ENCODE measurements at regions not wholly inside any gene's neighbourhood (a gene's known extent, or its start where the extent isn't known, plus 50 kb on each side); places are given as distances from the start of the nearest gene placed in this dataset.

DNA sequence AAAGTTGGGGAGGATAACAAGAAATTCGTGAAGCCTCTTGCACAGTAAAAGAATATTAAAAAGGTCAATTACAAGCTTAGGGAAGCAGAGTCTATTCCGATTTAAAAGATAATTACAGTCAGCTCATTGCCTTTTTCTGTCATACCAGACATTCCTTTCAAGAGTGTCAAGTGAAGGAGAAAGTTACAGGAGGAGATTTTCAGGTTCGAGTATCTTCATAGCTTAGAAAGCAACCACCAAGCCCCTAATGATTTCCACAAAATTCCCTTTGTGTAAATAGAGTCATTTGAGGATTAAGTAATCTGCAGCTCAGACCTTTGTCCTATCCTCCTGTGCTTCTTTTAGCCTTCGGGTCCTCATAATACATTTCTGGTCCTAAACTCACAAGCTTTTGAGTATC is 414.9 kb downstream of the CDH2 start:
- no peak for FAIRE-seq
- POLR2A ChIA-PET = interaction anchor here (0.6 kb wide), 1 partner anchor 148 kb away, joined by 3 read pairs; no protein-coding TSS in a partner anchor
- no TSS peak for BruUV-seq (replicated peaks)
- CTCF ChIA-PET = interaction anchor here (2.5 kb wide), 1 partner anchor 12 kb away, joined by 7 read pairs; no protein-coding TSS in a partner anchor
- no peaks in the 10 kb centered on the region for H3K79me2 ChIP-seq (ENCODE audit: control insufficient read depth, insufficient read depth, low read length)
- WGBS (ENCODE audit: insufficient coverage, insufficient replicate concordance, low lambda C conversion rate, missing lambda C conversion rate) = 7% methylated on average over 4 of the region's 4 CpGs
- H3K27me3 ChIP-seq (replicated peaks in 1 of 2; ENCODE audit: control insufficient read depth in 2 of 2, insufficient read depth in 2 of 2, low read length in 1 of 2) = no peaks in the 10 kb centered on the region
- H3K27ac ChIP-seq (ENCODE audit: control insufficient read depth, insufficient read depth) = no peak overlapping the region
- no peak overlapping the region for H3K4me2 ChIP-seq (ENCODE audit: control insufficient read depth, insufficient read depth)
- in situ Hi-C loops (cut with MboI) (no loop called here), intact Hi-C loops (cut with micrococcal nuclease; ENCODE audit: unreplicated experiment) (no loop called here)
- H3K9ac ChIP-seq (ENCODE audit: control insufficient read depth, insufficient read depth, low read length) = no peak overlapping the region
- ATAC-seq = no peak
- no peak for DNase-seq (ENCODE audit: low read depth, low spot score)
- SMC1A ChIA-PET (ENCODE audit: uncharacterized antibody, unreplicated experiment) = interaction anchor here (0.7 to 1.1 kb wide), 2 partner anchors 18 to 28 kb away, joined by 3 to 4 read pairs; no protein-coding TSS in a partner anchor
- H4K20me1 ChIP-seq (ENCODE audit: control insufficient read depth, insufficient read depth) = no peaks in the 10 kb centered on the region
- RAD21 ChIA-PET (ENCODE audit: unreplicated experiment) = interaction anchor here (1.0 to 1.3 kb wide), 2 partner anchors 12 to 13 kb away, joined by 3 to 4 read pairs; no protein-coding TSS in a partner anchor
- no peaks in the 10 kb centered on the region for H3K4me1 ChIP-seq (ENCODE audit: control insufficient read depth, insufficient read depth, low read length)
- no peaks in the 10 kb centered on the region for H3K36me3 ChIP-seq (ENCODE audit: control insufficient read depth in 2 of 2, insufficient read depth in 2 of 2, low read length in 1 of 2)
- H2AFZ ChIP-seq (ENCODE audit: control insufficient read depth, low read depth, low read length) = no peak overlapping the region
- no peak overlapping the region for H3K4me3 ChIP-seq
- H3K9me3 ChIP-seq (replicated peaks; ENCODE audit: control insufficient read depth, insufficient read depth, low read length) = no peaks in the 10 kb centered on the region
- TF ChIP-seq, protein P1, sequence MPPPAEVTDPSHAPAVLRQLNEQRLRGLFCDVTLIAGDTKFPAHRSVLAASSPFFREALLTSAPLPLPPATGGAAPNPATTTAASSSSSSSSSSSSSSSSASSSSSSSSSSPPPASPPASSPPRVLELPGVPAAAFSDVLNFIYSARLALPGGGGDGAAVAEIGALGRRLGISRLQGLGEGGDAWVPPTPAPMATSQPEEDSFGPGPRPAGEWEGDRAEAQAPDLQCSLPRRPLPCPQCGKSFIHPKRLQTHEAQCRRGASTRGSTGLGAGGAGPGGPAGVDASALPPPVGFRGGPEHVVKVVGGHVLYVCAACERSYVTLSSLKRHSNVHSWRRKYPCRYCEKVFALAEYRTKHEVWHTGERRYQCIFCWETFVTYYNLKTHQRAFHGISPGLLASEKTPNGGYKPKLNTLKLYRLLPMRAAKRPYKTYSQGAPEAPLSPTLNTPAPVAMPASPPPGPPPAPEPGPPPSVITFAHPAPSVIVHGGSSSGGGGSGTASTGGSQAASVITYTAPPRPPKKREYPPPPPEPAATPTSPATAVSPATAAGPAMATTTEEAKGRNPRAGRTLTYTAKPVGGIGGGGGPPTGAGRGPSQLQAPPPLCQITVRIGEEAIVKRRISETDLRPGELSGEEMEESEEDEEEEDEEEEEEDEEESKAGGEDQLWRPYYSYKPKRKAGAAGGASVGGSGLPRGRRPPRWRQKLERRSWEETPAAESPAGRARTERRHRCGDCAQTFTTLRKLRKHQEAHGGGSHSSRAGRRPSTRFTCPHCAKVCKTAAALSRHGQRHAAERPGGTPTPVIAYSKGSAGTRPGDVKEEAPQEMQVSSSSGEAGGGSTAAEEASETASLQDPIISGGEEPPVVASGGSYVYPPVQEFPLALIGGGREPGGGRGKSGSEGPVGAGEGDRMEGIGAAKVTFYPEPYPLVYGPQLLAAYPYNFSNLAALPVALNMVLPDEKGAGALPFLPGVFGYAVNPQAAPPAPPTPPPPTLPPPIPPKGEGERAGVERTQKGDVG (CRISPR knock-in tag; IDR thresholded peaks at IDR 0.05) = no peak
- TF ChIP-seq NBN (IDR thresholded peaks at IDR 0.05) (no peak), CUX1 (IDR thresholded peaks at IDR 0.05; ENCODE audit: insufficient replicate concordance, low read depth, low read length) (no peak), ETV6 (conservative IDR thresholded peaks at IDR 0.05 in 1 of 2, IDR thresholded peaks at IDR 0.05 in 1 of 2; ENCODE audit: borderline replicate concordance in 1 of 2, low read depth in 1 of 2) (no peak), NR2F1 (conservative IDR thresholded peaks at IDR 0.05) (no peak), ZNF207 (IDR thresholded peaks at IDR 0.05; ENCODE audit: borderline replicate concordance) (no peak), JUND (IDR thresholded peaks at IDR 0.05; ENCODE audit: low read depth, low read length) (no peak), SPI1 (IDR thresholded peaks at IDR 0.05; ENCODE audit: borderline replicate concordance, insufficient read depth, low read depth, low read length) (no peak), ZBED1 (IDR thresholded peaks at IDR 0.05; ENCODE audit: borderline replicate concordance) (no peak), SRF (IDR thresholded peaks at IDR 0.05; ENCODE audit: low read depth in 2 of 2, low read length in 2 of 2) (no peak)
- TF ChIP-seq, protein P2, sequence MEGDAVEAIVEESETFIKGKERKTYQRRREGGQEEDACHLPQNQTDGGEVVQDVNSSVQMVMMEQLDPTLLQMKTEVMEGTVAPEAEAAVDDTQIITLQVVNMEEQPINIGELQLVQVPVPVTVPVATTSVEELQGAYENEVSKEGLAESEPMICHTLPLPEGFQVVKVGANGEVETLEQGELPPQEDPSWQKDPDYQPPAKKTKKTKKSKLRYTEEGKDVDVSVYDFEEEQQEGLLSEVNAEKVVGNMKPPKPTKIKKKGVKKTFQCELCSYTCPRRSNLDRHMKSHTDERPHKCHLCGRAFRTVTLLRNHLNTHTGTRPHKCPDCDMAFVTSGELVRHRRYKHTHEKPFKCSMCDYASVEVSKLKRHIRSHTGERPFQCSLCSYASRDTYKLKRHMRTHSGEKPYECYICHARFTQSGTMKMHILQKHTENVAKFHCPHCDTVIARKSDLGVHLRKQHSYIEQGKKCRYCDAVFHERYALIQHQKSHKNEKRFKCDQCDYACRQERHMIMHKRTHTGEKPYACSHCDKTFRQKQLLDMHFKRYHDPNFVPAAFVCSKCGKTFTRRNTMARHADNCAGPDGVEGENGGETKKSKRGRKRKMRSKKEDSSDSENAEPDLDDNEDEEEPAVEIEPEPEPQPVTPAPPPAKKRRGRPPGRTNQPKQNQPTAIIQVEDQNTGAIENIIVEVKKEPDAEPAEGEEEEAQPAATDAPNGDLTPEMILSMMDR (IDR thresholded peaks at IDR 0.05 in 2 of 3, conservative IDR thresholded peaks at IDR 0.05 in 1 of 3; ENCODE audit: control insufficient read depth in 2 of 3, extremely low read depth in 1 of 3, insufficient read depth in 1 of 3, low read depth in 3 of 3, low read length in 3 of 3) = no peak

All from GM12878 (cell line).